Activated CD8-positive, alpha-beta memory T cell treated with anti-CD3 and anti-CD28 coated beads, Interleukin-2, amount 50 U/mL, for 1 hour (primary cell): ENCODE measurements at regions not wholly inside any gene's neighbourhood (a gene's known extent, or its start where the extent isn't known, plus 50 kb on each side); places are given as distances from the start of the nearest gene placed in this dataset.

Experiments
- DNase-seq: peaks from one replicate; pipeline ENCODE4 v3.0.0-alpha.2; 2020; ENCODE audit errors: extremely low read depth

GRCh38 chr2:172204309-172204708 lies 101.6 kb upstream of the DLX2 start:
- DNase-seq: no peak

DNA sequence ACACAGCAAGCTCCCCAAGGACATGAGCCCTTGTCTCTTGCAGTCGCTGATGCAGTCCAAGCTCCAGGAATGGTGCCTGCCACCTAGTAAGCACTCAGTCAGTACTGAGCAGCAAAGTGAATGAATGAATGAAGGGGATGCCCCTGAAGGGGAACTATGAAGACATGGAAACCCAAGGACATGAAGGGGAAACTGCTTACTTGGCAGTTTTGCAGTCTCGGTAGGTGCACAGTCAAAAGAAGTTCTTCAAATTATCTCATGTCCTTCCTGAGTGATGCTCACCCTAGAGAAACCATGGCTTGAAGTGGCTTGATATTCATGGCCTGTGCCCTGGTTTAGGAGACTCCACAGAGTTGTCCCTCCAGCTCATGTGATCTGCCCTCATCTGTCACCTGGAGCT lies 102.1 kb upstream of the DLX2 start:
- DNase-seq: no peak

- no peak for DNase-seq
Measured at GRCh38 chr2:172205292-172205691, 102.6 kb upstream of the DLX2 start.

GRCh38 chr2:172207911-172208310 lies 105.2 kb upstream of the DLX2 start:
- DNase-seq: no peak

DNA sequence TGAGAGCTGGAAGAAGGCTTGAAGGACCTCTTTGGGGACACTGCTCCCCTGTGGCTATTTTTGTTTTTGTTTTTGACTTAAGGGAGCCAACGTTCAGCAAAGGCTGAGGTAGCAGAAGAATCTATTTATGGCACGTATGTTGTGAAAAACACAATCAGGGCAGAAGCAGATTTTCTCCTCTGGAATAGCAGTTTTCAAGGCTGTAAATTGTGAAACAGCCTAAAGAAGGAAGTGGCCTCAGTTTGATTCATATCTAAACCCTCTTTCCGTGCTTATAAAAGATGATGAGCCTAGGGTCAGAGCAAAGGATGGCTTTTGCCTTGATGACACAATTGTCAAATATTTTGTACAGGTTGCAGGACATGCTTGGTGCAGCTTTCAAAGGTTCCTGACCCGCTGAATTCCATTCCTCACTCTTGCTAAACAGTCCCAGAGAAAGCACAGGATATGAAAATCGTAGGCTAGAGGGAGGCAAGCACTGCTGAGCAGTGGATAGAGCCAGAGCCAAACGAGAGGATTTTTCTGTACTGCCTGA lies 106.2 kb upstream of the DLX2 start:
- no peak for DNase-seq

DNA sequence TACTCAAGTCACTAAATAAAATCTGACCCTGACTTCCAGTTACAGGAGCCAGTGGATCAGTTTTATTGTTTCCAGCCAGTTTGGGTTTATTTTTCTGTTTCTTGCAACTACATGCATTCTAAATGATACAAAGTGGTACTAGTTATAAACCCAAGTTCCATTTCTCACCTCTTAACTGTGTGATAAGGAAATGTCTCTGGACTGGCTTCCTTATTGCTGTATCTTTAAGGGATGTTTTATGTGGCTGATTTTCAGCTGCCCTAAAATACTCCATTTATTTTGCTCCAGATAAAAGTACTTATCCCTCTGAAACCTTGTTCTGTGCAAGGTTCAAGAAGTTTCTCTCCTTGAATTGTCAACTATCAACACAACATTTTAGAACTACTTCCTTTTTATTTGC lies 107.9 kb upstream of the DLX2 start:
- no peak for DNase-seq

DNA sequence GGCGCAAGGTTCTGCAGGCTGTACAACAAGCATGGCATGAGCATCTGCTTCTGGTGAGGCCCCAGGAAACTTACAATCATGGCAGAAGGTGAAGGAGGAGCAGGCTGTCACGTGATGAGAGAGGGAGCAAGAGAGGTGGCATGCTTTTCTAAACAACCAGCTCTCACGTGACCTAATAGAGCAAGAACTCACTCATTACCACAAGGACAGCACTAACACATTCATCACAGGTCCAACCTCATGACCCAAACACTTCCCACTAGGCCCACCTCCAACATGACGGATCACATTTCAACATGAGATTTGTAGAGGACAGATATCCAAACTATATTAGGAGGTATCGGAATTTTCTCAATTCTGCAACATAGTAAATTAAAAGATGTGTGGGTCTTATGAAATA lies 108.8 kb upstream of the DLX2 start:
- no peak for DNase-seq

DNA sequence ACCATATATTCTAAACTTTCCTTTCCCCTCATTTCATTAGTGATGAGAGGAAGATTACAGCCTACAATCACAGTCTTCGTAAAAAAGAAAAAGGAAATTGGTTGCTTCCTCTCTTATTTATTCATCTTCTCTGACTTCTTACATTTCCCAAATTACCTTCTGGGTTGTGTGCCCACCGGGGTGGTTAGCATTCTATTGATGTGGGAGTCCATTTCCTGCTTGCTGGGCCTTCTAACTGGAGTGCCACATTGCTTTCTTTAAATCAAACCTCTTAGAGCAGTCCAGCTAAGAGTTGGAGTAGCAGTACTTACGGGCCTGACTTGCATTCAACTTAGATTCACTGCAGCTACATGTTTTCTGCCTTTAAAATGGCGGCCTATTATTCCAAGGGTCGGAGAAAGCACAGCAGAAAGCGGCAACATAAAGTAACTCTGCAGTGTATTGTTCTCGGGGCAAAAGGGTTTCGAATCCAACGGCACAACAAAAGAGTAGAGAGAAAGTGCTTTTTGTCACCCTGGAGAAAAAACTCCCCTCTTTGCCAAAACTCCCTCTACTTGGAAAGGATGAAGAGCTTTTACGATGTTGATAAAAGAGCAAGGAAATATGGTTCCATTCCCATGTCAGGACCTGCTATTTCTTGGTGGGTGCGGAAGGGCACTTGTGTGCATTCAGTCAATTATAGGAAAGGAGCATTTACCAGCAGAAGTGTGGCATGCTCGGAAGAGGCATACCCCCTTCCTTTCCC lies 110.6 kb upstream of the DLX2 start:
- DNase-seq: no peak

DNA sequence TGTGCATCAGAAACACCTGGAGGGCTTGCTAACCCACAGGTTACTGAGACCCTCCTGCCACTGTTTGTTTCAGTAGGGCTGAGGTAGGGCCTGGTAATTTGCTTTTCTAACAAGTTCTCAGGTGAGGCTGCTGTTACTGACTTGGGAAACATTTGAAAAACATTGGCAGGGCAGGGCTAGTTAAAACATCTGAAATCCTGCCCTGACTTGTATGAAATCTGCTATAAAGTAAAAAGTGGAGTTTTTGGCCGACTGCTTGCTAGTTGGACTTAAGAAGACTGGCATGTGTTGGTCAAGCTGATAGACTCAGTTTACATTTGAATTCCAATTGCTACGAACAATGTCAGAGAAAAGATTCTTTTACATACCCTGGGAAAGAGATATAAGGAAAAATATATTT lies 111.6 kb upstream of the DLX2 start:
- no peak for DNase-seq

DNA sequence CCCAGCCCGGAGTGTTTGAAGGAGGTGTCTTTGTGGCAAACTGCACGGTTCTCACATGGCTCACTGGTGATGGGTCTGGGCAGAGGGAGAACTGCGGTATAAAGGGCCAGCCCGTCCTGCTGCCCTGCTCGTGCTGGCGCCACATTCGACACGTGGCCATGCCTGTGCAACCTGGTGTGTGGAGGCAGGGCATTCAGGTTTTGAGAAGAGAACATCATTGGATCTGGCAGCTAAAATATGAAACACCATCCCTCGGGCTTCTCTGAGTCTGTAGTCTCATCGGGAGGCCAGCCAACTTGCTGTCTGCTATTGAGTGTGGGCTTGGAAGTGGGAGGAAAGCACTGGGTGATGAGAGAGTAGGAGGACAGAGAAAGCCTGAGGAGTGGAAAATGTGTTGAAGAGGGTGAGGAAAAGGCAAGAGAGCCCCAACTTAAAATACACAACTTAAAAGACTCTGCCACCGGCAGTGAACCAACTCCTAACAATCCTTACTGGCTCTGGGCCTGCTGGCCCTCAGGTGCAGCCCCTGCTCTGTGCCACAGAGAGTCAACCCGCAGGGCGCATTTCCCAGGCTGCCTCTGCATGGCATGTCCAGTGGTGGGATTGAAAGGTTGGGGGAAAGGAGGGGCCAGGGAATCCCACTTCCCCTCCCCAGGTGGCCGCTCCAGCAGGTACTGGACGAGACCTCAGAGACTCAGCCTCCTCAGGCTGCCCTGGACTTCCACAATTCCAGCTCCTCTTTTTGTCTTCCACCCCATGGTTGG lies 112.7 kb upstream of the DLX2 start:
- no peak for DNase-seq

DNA sequence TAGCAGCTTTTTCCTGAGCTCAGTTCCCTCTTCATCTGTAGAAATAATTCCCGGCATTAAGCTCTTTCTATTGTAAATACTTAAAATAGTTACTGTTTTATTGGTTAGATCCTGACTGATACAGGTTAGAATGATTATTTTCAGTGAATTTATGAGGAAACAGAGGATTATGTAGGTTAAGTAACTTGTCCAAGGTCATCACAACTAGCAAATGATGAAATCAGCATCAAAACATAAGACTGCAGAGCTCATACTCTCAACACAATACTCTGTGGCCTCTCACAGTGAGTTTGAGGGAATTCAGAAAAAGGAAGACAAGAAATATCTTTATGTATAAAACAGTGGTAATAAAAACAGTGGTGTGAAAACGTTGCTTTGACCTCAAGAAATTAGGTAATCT lies 113.2 kb upstream of the DLX2 start:
- DNase-seq: no peak

- no peak for DNase-seq
Measured at GRCh38 chr2:172216477-172216876, 113.8 kb upstream of the DLX2 start.

- DNase-seq: no peak
Measured at GRCh38 chr2:172219201-172219600, 116.5 kb upstream of the DLX2 start.

DNA sequence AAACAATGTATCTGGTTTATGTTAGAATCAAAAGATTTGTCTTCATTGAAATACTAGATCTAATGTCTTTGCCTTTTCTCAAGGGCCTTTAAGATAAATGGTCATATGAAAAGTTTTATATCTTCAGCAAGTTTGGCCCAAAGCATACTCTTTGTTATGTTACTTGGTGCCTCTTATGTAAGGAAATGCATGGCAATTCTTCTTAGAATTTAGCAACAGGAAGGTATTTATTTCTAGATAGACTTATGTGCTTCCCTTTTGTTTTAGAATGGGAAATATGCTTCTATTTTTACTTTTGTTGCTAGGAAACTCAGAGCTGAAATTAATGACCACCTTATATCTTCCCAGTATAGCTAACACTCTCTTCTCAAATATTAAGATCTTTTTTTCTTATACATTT lies 117.4 kb upstream of the DLX2 start:
- DNase-seq: no peak

DNA sequence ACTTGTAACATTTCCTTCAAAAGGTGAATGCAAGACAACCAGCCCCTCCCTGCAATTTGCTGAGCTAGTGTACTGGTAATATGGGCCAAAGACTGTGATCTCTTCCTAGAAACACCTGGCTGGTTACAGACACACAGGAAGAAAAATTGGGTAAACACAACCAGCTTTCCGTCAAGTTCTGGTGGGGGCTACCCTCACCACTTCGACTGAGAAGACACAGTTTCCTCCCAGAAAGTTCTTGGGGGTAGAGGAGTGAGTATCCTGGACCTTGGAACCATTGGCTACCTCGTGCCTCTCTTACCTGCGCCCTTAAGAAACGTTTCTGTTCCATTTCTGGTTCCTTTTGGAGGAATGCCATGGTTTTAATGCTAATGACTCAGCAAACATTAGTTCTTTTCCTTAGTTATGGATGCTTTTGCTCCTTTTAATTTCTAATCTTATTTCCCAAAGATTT lies 120.9 kb upstream of the DLX2 start:
- DNase-seq: no peak

- DNase-seq: no peak
Measured at GRCh38 chr2:172225786-172226185, 123.1 kb upstream of the DLX2 start.

- no peak for DNase-seq
Measured at GRCh38 chr2:172226244-172227061, 123.8 kb upstream of the DLX2 start.

DNA sequence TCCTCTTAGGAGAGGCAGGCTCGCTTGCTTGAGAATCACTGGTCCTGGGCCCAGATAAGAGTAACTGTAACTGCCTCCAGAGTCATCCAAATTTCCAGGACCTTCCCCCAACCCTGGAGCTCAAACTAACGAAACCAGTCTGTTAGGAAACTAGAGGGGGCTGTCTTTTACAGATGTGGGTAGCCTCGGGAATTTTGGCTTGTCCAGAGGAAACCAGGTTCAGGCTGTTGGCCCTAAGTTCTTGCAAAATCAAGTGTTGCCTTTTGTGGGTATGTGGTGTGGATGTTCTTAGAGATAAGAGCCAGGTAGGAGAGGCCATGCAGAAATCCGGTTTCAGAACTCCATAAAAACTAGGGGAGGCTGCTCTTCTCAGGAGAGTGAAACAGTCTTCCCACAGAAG lies 125.0 kb upstream of the DLX2 start:
- DNase-seq: no peak

- DNase-seq: no peak
Measured at GRCh38 chr2:172228177-172228808, 125.6 kb upstream of the DLX2 start.

GRCh38 chr2:172229125-172229524 lies 126.4 kb upstream of the DLX2 start:
- DNase-seq: no peak

- DNase-seq: no peak
Measured at GRCh38 chr2:172230332-172230888, 127.7 kb upstream of the DLX2 start.
